Gastrocnemius medialis (tissue), 4 donors: ENCODE measurements at regions not wholly inside any gene's neighbourhood (a gene's known extent, or its start where the extent isn't known, plus 50 kb on each side); places are given as distances from the start of the nearest gene placed in this dataset.

Experiments
- CTCF ChIP-seq, 5 experiments: fragments of 450-650 bp in 3 of 5; fragments of 200-600 bp in 2 of 5; sonication (generic) in 2 of 5; IDR thresholded peaks in 4 of 5; conservative IDR thresholded peaks in 1 of 5; 1 replicate in 4 of 5; 2 replicates in 1 of 5; pipeline ENCODE4 v1.5.1; 2016 to 2019; ENCODE audit warnings: antibody characterized with exemption in 5 of 5, mild to moderate bottlenecking in 3 of 5, moderate library complexity in 3 of 5
- POLR2A ChIP-seq, 2 donors: fragments of 450-650 bp; IDR thresholded peaks; one replicate each; pipeline ENCODE4 v1.6.1; 2017; ENCODE audit warnings: antibody characterized with exemption in 2 of 2, mild to moderate bottlenecking in 2 of 2, moderate library complexity in 2 of 2

GRCh38 chr9:106502930-106503329 is 360.0 kb upstream of the ZNF462 start:
- TF ChIP-seq POLR2A (IDR thresholded peaks at IDR 0.05) (no peak), CTCF (IDR thresholded peaks at IDR 0.05 in 4 of 5, conservative IDR thresholded peaks at IDR 0.05 in 1 of 5) (no peak)
